Right lobe of liver (tissue), 6 donors: ENCODE measurements at regions not wholly inside any gene's neighbourhood (a gene's known extent, or its start where the extent isn't known, plus 50 kb on each side); places are given as distances from the start of the nearest gene placed in this dataset.

Experiments
- ATAC-seq, 4 donors: fragments of 200-7000 bp; cut with Tn5 transposase; one replicate each; pipeline ENCODE4 v1.9.1; 2020; ENCODE audit warnings: mild to moderate bottlenecking in 4 of 4, moderate library complexity in 4 of 4
- DNase-seq, 3 donors: peaks; one replicate each; pipeline ENCODE4 v3.0.0-alpha.2; 2020
- H3K27ac ChIP-seq, 3 donors: fragments of 200-600 bp; one replicate each; pipeline ENCODE4 v1.8.0; 2022
- H3K27me3 ChIP-seq, 2 donors: fragments of 200-600 bp; one replicate each; pipeline ENCODE4 v1.8.0; 2022
- H3K36me3 ChIP-seq, 4 donors: fragments of 200-600 bp; sonication (generic) in 1 of 4; one replicate each; pipeline versions ENCODE4 v1.5.1 to v1.8.0; 2017 to 2022; ENCODE audit warnings: control low read depth in 1 of 4
- H3K4me1 ChIP-seq, 4 donors: fragments of 200-600 bp; sonication (generic) in 1 of 4; one replicate each; pipeline versions ENCODE4 v1.5.1 to v1.8.0; 2017 to 2022; ENCODE audit warnings: control low read depth in 1 of 4
- H3K4me3 ChIP-seq, 3 donors: fragments of 200-600 bp; one replicate each; pipeline ENCODE4 v1.8.0; 2022
- H3K9me3 ChIP-seq, 4 donors: fragments of 200-600 bp; sonication (generic) in 1 of 4; one replicate each; pipeline versions ENCODE4 v1.5.1 to v1.8.0; 2017 to 2022; ENCODE audit warnings: control low read depth in 1 of 4
- CTCF ChIP-seq, 4 donors: fragments of 200-600 bp in 3 of 4; fragments of 450-650 bp in 1 of 4; IDR thresholded peaks; one replicate each; pipeline versions ENCODE4 v1.5.1 to v1.8.0; 2016 to 2022; ENCODE audit warnings: antibody characterized with exemption in 4 of 4, mild to moderate bottlenecking in 2 of 4
- POLR2A ChIP-seq: fragments of 450-650 bp; IDR thresholded peaks from one replicate; pipeline ENCODE4 v1.6.1; 2017; ENCODE audit warnings: antibody characterized with exemption, mild to moderate bottlenecking
- WGBS: methylation state at CpG from one replicate; pipeline ENCODE4 v1.1.6; 2018; ENCODE audit warnings: low coverage, low lambda C conversion rate; ENCODE audit not compliant: insufficient coverage; ENCODE audit errors: missing lambda C conversion rate; 5-methylcytosine and 5-hydroxymethylcytosine counted together
- intact Hi-C, 2 donors: fragments of 100-400 bp; cut with DNase I; formaldehyde crosslinking; loops; one replicate each; pipeline versions ENCODE4 v1.11.2 to v1.14.1; 2022
- donor health status: DM: no; HTN: yes; CAD: no.
- donor health status: DM: no; HTN: no; CAD: no.
- donor health status: DM: no; HTN: no; CAD: no.
- donor health status: DM: no; HTN: yes; CAD: no.
- donor health status: DM: no; HTN: yes; CAD: no.

DNA sequence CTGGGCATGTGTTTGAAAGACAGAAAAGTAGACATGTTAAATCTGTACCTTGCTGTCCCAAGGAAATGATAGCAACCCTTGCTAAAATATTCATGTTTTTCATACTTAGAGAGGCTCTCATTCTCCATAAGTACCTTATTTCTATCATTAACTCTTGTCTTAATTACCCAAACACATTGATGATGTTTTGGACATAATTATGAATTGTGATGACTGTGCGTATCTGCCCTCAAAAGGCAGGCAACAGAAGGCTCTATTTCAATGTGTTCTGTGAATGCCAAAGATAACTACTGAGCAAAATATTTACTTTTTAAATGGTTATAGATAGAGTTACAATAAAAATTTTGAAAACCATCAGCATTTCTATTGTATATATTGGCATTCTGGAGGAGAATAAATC is 1263.8 kb downstream of the ZPLD1 start:
- no peak overlapping the region for H3K4me3 ChIP-seq
- H3K27ac ChIP-seq = no peak overlapping the region
- H3K4me1 ChIP-seq = no peaks in the 10 kb centered on the region
- intact Hi-C loops = no loop called here
- no peak for DNase-seq
- H3K27me3 ChIP-seq = no peaks in the 10 kb centered on the region
- ATAC-seq = no peak
- H3K9me3 ChIP-seq = no peaks in the 10 kb centered on the region
- WGBS = 76% methylated on average over 1 of the region's 1 CpG
- no peaks in the 10 kb centered on the region for H3K36me3 ChIP-seq
- no peak for TF ChIP-seq CTCF (IDR thresholded peaks at IDR 0.05)
- TF ChIP-seq POLR2A = no peak

- no peaks in the 10 kb centered on the region for H3K27me3 ChIP-seq
- no peaks in the 10 kb centered on the region for H3K9me3 ChIP-seq
- TF ChIP-seq POLR2A (no peak), CTCF (IDR thresholded peaks at IDR 0.05) (no peak)
- no peaks in the 10 kb centered on the region for H3K4me1 ChIP-seq
- H3K36me3 ChIP-seq = no peaks in the 10 kb centered on the region
- H3K4me3 ChIP-seq = no peak overlapping the region
- DNase-seq (no peak), ATAC-seq (no peak)
- intact Hi-C loops = no loop called here
- H3K27ac ChIP-seq = no peak overlapping the region
- 65% methylated on average over 3 of the region's 3 CpGs for WGBS
Observed at GRCh38 chr3:103699228-103699627, 1264.4 kb downstream of the ZPLD1 start.

DNA sequence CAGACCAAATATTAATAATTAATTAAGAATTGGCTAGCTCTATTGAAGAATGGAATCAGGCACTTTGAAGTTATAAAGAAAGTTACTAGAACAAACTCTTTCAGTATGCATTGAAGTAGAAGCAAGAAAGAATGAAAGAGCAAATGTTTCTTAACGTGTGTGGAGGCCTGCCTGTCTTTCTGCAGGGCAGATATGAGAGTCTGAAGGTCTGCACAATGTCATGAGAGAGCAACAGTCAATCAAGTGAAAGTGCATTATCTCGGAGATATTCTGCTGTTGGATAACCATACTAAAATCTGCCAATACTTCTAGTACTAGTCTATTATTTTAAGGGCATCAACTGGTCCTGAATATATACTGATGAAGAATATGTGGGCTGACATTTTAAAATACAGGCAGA is 1270.8 kb downstream of the ZPLD1 start:
- no peaks in the 10 kb centered on the region for H3K36me3 ChIP-seq
- DNase-seq (no peak), ATAC-seq (no peak)
- TF ChIP-seq CTCF (IDR thresholded peaks at IDR 0.05) (no peak), POLR2A (no peak)
- H3K27me3 ChIP-seq = no peaks in the 10 kb centered on the region
- H3K27ac ChIP-seq = no peak overlapping the region
- no peaks in the 10 kb centered on the region for H3K4me1 ChIP-seq
- H3K4me3 ChIP-seq = no peak overlapping the region
- H3K9me3 ChIP-seq = no peaks in the 10 kb centered on the region
- intact Hi-C loops = no loop called here
- WGBS = 39% methylated on average over 2 of the region's 2 CpGs

- H3K4me3 ChIP-seq = no peak overlapping the region
- TF ChIP-seq POLR2A (no peak), CTCF (IDR thresholded peaks at IDR 0.05) (no peak)
- no peak overlapping the region for H3K27ac ChIP-seq
- no peaks in the 10 kb centered on the region for H3K4me1 ChIP-seq
- ATAC-seq = no peak
- intact Hi-C loops = no loop called here
- no peak for DNase-seq
- H3K27me3 ChIP-seq = no peaks in the 10 kb centered on the region
- no peaks in the 10 kb centered on the region for H3K9me3 ChIP-seq
- WGBS = 16% methylated on average over 1 of the region's 1 CpG
- no peaks in the 10 kb centered on the region for H3K36me3 ChIP-seq
Observed at GRCh38 chr3:103706671-103707070, 1271.9 kb downstream of the ZPLD1 start.

GRCh38 chr3:103711670-103712069 is 1276.9 kb downstream of the ZPLD1 start:
- Histone ChIP-seq H3K36me3 (no peaks in the 10 kb centered on the region), H3K27ac (no peak overlapping the region), H3K9me3 (no peaks in the 10 kb centered on the region), H3K4me3 (no peak overlapping the region), H3K4me1 (no peaks in the 10 kb centered on the region), H3K27me3 (no peaks in the 10 kb centered on the region)
- intact Hi-C loops = no loop called here
- no peak for ATAC-seq
- no peak for TF ChIP-seq POLR2A
- no peak for TF ChIP-seq CTCF (IDR thresholded peaks at IDR 0.05)
- WGBS = 61% methylated on average over 5 of the region's 5 CpGs
- DNase-seq = no peak
